ENCODE measurements at regions not wholly inside any gene's neighbourhood (a gene's known extent, or its start where the extent isn't known, plus 50 kb on each side); places are given as distances from the start of the nearest gene placed in this dataset.

GRCh38 chr7:120108376-120108775 is 164.6 kb upstream of the KCND2 start:
- TF ChIP-seq POLR2A (IDR thresholded peaks at IDR 0.05; ENCODE audit: low read length) (no peak), ZFP36 (IDR thresholded peaks at IDR 0.05; ENCODE audit: borderline replicate concordance, partially characterized antibody) (no peak), MYC (IDR thresholded peaks at IDR 0.05; ENCODE audit: borderline replicate concordance, low read length) (no peak), RARB (CRISPR knock-in tag; IDR thresholded peaks at IDR 0.05) (no peak), RCOR1 (IDR thresholded peaks at IDR 0.05; ENCODE audit: low read depth, low read length) (no peak), ZSCAN20 (CRISPR knock-in tag; IDR thresholded peaks at IDR 0.05) (no peak)
- TF ChIP-seq, protein P1, sequence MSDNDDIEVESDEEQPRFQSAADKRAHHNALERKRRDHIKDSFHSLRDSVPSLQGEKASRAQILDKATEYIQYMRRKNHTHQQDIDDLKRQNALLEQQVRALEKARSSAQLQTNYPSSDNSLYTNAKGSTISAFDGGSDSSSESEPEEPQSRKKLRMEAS (IDR thresholded peaks at IDR 0.05): no peak
- TF ChIP-seq, protein P2, sequence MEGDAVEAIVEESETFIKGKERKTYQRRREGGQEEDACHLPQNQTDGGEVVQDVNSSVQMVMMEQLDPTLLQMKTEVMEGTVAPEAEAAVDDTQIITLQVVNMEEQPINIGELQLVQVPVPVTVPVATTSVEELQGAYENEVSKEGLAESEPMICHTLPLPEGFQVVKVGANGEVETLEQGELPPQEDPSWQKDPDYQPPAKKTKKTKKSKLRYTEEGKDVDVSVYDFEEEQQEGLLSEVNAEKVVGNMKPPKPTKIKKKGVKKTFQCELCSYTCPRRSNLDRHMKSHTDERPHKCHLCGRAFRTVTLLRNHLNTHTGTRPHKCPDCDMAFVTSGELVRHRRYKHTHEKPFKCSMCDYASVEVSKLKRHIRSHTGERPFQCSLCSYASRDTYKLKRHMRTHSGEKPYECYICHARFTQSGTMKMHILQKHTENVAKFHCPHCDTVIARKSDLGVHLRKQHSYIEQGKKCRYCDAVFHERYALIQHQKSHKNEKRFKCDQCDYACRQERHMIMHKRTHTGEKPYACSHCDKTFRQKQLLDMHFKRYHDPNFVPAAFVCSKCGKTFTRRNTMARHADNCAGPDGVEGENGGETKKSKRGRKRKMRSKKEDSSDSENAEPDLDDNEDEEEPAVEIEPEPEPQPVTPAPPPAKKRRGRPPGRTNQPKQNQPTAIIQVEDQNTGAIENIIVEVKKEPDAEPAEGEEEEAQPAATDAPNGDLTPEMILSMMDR (IDR thresholded peaks at IDR 0.05): no peak
- TF ChIP-seq, protein P3, sequence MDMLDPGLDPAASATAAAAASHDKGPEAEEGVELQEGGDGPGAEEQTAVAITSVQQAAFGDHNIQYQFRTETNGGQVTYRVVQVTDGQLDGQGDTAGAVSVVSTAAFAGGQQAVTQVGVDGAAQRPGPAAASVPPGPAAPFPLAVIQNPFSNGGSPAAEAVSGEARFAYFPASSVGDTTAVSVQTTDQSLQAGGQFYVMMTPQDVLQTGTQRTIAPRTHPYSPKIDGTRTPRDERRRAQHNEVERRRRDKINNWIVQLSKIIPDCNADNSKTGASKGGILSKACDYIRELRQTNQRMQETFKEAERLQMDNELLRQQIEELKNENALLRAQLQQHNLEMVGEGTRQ (IDR thresholded peaks at IDR 0.05): no peak
